ENCODE measurements at regions not wholly inside any gene's neighbourhood (a gene's known extent, or its start where the extent isn't known, plus 50 kb on each side); places are given as distances from the start of the nearest gene placed in this dataset.

- TF ChIP-seq GATA3 (IDR thresholded peaks at IDR 0.05; ENCODE audit: low read depth, low read length) = no peak
- TF ChIP-seq GATA2 (IDR thresholded peaks at IDR 0.05; ENCODE audit: low read depth, low read length) = no peak
Observed at GRCh38 chr7:108648989-108649388, 79.3 kb downstream of the DNAJB9 start.

Data from SH-SY5Y (cell line).